PFSK-1 (cell line): ENCODE measurements at regions not wholly inside any gene's neighbourhood (a gene's known extent, or its start where the extent isn't known, plus 50 kb on each side); places are given as distances from the start of the nearest gene placed in this dataset.

Experiments
- FOXP2 ChIP-seq: optimal IDR thresholded peaks from 2 replicates; pipeline ENCODE3; 2011; ENCODE audit warnings: borderline replicate concordance, control low read depth, inconsistent platforms; ENCODE audit not compliant: insufficient read depth; ENCODE audit errors: extremely low read length, extremely low read depth
- POLR2AphosphoS5 ChIP-seq: IDR thresholded peaks from 2 replicates; pipeline ENCODE4 v1.6.1; 2012; ENCODE audit warnings: low read depth, mild to moderate bottlenecking, control low read depth, low read length, moderate library complexity
- SIN3A ChIP-seq: IDR thresholded peaks from 2 replicates; pipeline ENCODE4 v1.6.1; 2012; ENCODE audit warnings: mild to moderate bottlenecking, low read length, moderate library complexity, borderline replicate concordance; ENCODE audit not compliant: insufficient read depth
- TAF1 ChIP-seq: IDR thresholded peaks from 2 replicates; pipeline ENCODE4 v1.6.1; 2012; ENCODE audit warnings: low read length, control low read depth, borderline replicate concordance; ENCODE audit not compliant: insufficient read depth
- TF ChIP-seq, protein P1 (sequence below), 2 experiments: IDR thresholded peaks; 2 replicates each; pipeline versions ENCODE4 v1.6.1 to v1.8.0; 2011 to 2012; ENCODE audit warnings: low read depth in 2 of 2, low read length in 2 of 2, control low read depth in 1 of 2, inconsistent platforms in 1 of 2, mild to moderate bottlenecking in 1 of 2, moderate library complexity in 1 of 2; ENCODE audit not compliant: insufficient read depth in 1 of 2

DNA sequence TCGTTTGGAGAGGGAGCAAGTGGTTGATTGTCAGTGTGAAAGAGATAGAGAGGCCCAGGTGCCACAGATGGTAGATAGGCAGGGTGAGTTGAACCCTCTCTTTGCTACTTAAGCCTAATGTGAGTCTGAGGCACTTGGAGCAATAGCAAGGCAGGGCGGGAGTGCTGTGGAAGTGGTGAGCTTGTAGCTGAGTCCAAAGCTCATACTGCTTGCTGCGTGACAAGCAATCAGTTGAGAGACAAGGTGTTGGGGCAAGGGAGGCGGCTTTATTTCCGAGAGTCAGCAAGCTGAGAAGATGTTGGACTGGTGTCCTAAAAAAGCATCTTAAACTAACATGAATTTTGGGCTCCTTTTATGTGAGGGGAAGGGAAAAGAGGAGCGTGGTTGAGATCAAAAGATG lies 112.9 kb upstream of the ZKSCAN2 start:
- TF ChIP-seq, protein P1, sequence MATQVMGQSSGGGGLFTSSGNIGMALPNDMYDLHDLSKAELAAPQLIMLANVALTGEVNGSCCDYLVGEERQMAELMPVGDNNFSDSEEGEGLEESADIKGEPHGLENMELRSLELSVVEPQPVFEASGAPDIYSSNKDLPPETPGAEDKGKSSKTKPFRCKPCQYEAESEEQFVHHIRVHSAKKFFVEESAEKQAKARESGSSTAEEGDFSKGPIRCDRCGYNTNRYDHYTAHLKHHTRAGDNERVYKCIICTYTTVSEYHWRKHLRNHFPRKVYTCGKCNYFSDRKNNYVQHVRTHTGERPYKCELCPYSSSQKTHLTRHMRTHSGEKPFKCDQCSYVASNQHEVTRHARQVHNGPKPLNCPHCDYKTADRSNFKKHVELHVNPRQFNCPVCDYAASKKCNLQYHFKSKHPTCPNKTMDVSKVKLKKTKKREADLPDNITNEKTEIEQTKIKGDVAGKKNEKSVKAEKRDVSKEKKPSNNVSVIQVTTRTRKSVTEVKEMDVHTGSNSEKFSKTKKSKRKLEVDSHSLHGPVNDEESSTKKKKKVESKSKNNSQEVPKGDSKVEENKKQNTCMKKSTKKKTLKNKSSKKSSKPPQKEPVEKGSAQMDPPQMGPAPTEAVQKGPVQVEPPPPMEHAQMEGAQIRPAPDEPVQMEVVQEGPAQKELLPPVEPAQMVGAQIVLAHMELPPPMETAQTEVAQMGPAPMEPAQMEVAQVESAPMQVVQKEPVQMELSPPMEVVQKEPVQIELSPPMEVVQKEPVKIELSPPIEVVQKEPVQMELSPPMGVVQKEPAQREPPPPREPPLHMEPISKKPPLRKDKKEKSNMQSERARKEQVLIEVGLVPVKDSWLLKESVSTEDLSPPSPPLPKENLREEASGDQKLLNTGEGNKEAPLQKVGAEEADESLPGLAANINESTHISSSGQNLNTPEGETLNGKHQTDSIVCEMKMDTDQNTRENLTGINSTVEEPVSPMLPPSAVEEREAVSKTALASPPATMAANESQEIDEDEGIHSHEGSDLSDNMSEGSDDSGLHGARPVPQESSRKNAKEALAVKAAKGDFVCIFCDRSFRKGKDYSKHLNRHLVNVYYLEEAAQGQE (IDR thresholded peaks at IDR 0.05; ENCODE audit: insufficient read depth in 1 of 2, low read depth in 2 of 2, low read length in 2 of 2): no peak
- TF ChIP-seq FOXP2 (no peak), POLR2AphosphoS5 (no peak), SIN3A (no peak), TAF1 (no peak)

DNA sequence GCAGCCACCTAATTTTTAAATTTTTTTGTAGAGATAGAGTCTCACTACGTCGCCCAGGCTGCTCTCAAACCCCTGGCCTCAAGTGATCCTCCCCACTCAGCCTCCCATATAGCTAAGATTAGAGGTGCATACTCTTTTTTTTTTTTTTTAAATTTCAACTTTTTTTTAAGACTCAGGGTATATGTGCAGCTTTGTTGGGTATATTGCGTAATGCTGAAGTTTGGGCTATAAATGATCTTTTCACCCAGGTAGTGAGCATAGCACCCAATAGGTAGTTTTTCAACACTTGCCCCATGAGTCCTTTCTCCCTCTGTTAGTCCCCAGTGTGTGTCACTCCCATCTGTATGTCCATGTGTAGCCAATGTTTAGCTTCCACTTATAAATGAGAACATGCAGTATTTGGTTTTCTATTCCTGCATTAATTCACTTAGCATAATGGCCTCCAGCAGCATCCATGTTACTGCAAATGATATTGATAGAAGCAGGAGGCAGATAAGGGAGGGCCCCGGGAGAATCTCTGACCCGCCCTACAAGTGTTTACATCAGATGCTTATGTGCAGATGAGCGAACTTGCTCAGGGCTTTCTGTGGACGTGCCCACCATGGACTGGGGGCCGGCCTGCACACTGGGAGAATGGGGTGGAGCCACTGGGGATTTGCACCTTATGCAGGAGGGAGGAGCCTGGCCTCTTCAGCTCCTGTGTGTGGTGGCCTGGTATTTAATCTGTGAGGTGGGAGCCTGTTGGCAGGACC lies 110.3 kb upstream of the ZKSCAN2 start:
- no peak for TF ChIP-seq POLR2AphosphoS5
- TF ChIP-seq TAF1: no peak
- no peak for TF ChIP-seq FOXP2
- no peak for TF ChIP-seq SIN3A
- TF ChIP-seq, protein P1 (IDR thresholded peaks at IDR 0.05; ENCODE audit: insufficient read depth in 1 of 2, low read depth in 2 of 2, low read length in 2 of 2): no peak

DNA sequence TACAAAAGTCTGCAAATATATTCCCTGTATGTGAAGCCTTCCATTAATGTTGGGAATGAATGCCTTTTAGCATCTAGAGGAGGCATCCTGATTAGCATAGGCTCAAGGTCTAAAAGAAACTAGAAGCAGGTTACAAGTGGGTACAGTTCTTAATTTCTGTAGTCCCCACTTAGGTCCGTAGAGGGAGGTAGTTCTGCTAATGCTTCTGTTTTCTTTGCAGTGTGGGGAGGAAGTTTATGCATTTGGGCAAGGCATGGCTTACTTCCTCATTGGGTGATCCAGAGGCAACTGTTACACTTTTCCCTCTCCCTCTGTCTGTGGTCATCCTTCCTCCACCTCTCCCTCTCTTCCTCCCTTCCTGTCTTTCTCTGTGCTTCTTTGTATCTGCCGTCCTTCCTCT lies 108.4 kb upstream of the ZKSCAN2 start:
- TF ChIP-seq TAF1 (no peak), POLR2AphosphoS5 (no peak), SIN3A (no peak), FOXP2 (no peak)
- TF ChIP-seq, protein P1 (IDR thresholded peaks at IDR 0.05; ENCODE audit: insufficient read depth in 1 of 2, low read depth in 2 of 2, low read length in 2 of 2): no peak

DNA sequence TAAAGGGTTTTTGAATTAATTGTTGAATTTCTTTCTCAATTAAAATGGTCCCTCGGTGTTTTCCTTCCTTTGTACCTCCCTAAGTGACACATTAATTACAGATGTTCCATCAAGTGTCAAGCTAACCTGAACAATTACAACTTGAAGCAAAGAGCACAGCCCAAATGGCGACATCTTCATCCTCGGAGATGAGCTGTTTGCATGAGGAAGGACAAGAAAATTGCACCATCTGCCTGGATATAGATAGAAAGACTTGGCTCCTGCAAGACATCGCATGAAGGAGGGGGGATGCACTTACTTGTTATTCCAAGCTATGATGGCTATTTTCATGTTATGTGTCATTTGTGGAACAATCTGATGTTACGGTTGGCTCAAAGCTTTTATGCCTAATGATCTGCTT lies 86.4 kb upstream of the ZKSCAN2 start:
- TF ChIP-seq TAF1 (no peak), POLR2AphosphoS5 (no peak)

DNA sequence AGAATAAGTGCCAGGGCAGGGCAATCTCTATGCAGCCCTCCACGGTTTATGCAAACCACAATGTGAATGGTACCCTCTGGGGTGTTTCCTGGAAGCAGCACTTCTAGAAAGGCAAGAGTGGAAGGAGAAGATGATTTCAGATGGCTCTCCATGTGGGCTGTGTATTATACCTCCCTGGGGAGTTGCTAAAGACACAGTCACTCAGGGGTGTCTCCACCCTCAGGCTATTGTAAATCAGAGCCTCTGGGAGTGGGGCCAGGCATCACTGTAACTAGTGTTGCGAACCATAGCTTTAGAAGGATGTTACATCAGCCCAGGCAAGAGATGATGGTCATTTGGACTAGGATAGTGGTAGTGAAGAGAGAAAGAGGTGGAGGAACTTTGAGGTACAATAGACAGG lies 83.3 kb upstream of the ZKSCAN2 start:
- TF ChIP-seq TAF1: no peak
- TF ChIP-seq, protein P1 (IDR thresholded peaks at IDR 0.05; ENCODE audit: insufficient read depth in 1 of 2, low read depth in 2 of 2, low read length in 2 of 2): no peak
- no peak for TF ChIP-seq POLR2AphosphoS5
- TF ChIP-seq FOXP2: no peak
- no peak for TF ChIP-seq SIN3A
